NCI-H1694 (cell line): ENCODE measurements at regions not wholly inside any gene's neighbourhood (a gene's known extent, or its start where the extent isn't known, plus 50 kb on each side); places are given as distances from the start of the nearest gene placed in this dataset.
"Not testable (repeated sequence)": the region's sequence is repeated elsewhere in the genome, so short reads cannot be mapped to it uniquely, and the experiment has no call there.

Experiments
- DNase-seq: peaks from one replicate; lab custom pipeline; 2025; lab: John Stamatoyannopoulos, UW

GRCh38 chr1:47522935-47523834 is 85.3 kb downstream of the FOXD2 start:
- peak; percentile 50 for DNase-seq

- DNase-seq, result no peak
Observed at GRCh38 chr1:47523835-47524215, 86.0 kb downstream of the FOXD2 start.

- no peak for DNase-seq
Observed at GRCh38 chr1:47524272-47524671, 86.4 kb downstream of the FOXD2 start.

GRCh38 chr1:47527653-47528272 is 89.9 kb downstream of the FOXD2 start:
- DNase-seq, result no peak

- DNase-seq, result no peak
Observed at GRCh38 chr1:47529520-47530098, 91.8 kb downstream of the FOXD2 start.

GRCh38 chr1:47532921-47533792 is 95.3 kb downstream of the FOXD2 start:
- peak; percentile 62 for DNase-seq

GRCh38 chr1:47533793-47534328 is 96.0 kb downstream of the FOXD2 start:
- no peak for DNase-seq

GRCh38 chr1:47534436-47534835 is 96.6 kb downstream of the FOXD2 start:
- DNase-seq, result no peak

GRCh38 chr1:47536646-47537118 is 98.8 kb downstream of the FOXD2 start:
- no peak for DNase-seq

- no peak for DNase-seq
Observed at GRCh38 chr1:47537268-47537667, 99.4 kb downstream of the FOXD2 start.

- no peak for DNase-seq
Observed at GRCh38 chr1:47537966-47538365, 100.1 kb downstream of the FOXD2 start.

- not testable (repeated sequence) for DNase-seq
Observed at GRCh38 chr1:47538530-47538929, 100.7 kb downstream of the FOXD2 start.

- DNase-seq, result not testable (repeated sequence)
Observed at GRCh38 chr1:47541705-47542104, 103.9 kb downstream of the FOXD2 start.

GRCh38 chr1:47543089-47543488 is 105.2 kb downstream of the FOXD2 start:
- not testable (repeated sequence) for DNase-seq

GRCh38 chr1:47545912-47546483 is 108.2 kb downstream of the FOXD2 start:
- DNase-seq, result no peak

- no peak for DNase-seq
Observed at GRCh38 chr1:47547753-47548573, 110.1 kb downstream of the FOXD2 start.

- no peak for DNase-seq
Observed at GRCh38 chr1:47548637-47549036, 110.8 kb downstream of the FOXD2 start.

GRCh38 chr1:47549532-47549931 is 111.7 kb downstream of the FOXD2 start:
- DNase-seq, result no peak

- DNase-seq, result no peak
Observed at GRCh38 chr1:47550929-47551328, 113.1 kb downstream of the FOXD2 start.

- DNase-seq, result no peak
Observed at GRCh38 chr1:47551971-47552528, 114.2 kb downstream of the FOXD2 start.
